ENCODE measurements at regions not wholly inside any gene's neighbourhood (a gene's known extent, or its start where the extent isn't known, plus 50 kb on each side); places are given as distances from the start of the nearest gene placed in this dataset.

DNA sequence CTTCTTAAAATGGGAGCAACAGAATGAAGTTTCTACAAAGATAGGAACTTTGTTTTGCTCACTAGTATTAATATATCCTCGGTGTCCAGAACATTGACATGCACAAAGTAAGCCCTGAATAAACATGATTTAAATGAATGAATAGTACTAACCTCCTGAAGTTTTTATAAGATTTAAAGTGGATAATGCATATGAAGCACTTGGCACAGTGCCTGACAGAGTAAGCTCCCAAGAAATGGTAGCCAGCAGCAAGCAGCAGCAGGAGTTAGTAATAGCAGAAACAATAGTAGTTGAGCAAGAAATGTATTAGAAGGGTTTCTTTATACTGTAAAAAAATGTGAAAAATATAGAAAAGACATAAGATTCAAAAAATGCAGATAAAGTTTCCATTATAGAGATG lies 258.1 kb upstream of the C1orf87 start:
- Histone ChIP-seq H3K36me3 (ENCODE audit: control insufficient read depth in 2 of 3, insufficient read depth in 3 of 3, low read length in 3 of 3) (no peaks in the 10 kb centered on the region), H3K9ac (ENCODE audit: low read length in 3 of 3) (no peak overlapping the region), H3K4me1 (ENCODE audit: control insufficient read depth in 2 of 3, insufficient read depth in 2 of 3, low read depth in 1 of 3, low read length in 3 of 3) (no peaks in the 10 kb centered on the region), H3K4me3 (ENCODE audit: low read length in 3 of 3) (no peak overlapping the region), H3K9me3 (ENCODE audit: control insufficient read depth in 2 of 3, insufficient read depth in 1 of 3, low read length in 3 of 3) (no peaks in the 10 kb centered on the region), H3K27ac (ENCODE audit: low read depth in 2 of 2, low read length in 2 of 2) (no peak overlapping the region), H3K27me3 (ENCODE audit: control insufficient read depth, insufficient read depth, low read length) (no peaks in the 10 kb centered on the region)
- TF ChIP-seq CTCF (IDR thresholded peaks at IDR 0.05; ENCODE audit: borderline replicate concordance, extremely low read depth, insufficient read depth), result no peak
- DNase-seq (no peak), FAIRE-seq (no peak)
- intact Hi-C loops (cut with DNase I), result no loop called here

- no peak for TF ChIP-seq CTCF (IDR thresholded peaks at IDR 0.05; ENCODE audit: borderline replicate concordance, extremely low read depth, insufficient read depth)
- no peak overlapping the region for H3K27ac ChIP-seq (ENCODE audit: low read depth in 2 of 2, low read length in 2 of 2)
Observed at GRCh38 chr1:60329651-60330050, 256.1 kb upstream of the C1orf87 start.

GRCh38 chr1:60311838-60312237 lies 238.3 kb upstream of the C1orf87 start:
- Histone ChIP-seq H3K9me3 (ENCODE audit: control insufficient read depth in 2 of 3, insufficient read depth in 1 of 3, low read length in 3 of 3) (no peaks in the 10 kb centered on the region), H3K4me1 (ENCODE audit: control insufficient read depth in 2 of 3, insufficient read depth in 2 of 3, low read depth in 1 of 3, low read length in 3 of 3) (no peaks in the 10 kb centered on the region), H3K36me3 (ENCODE audit: control insufficient read depth in 2 of 3, insufficient read depth in 3 of 3, low read length in 3 of 3) (no peaks in the 10 kb centered on the region), H3K27me3 (ENCODE audit: control insufficient read depth, insufficient read depth, low read length) (no peaks in the 10 kb centered on the region), H3K27ac (ENCODE audit: low read depth in 2 of 2, low read length in 2 of 2) (no peak overlapping the region), H3K9ac (ENCODE audit: low read length in 3 of 3) (no peak overlapping the region), H3K4me3 (ENCODE audit: low read length in 3 of 3) (no peak overlapping the region)
- FAIRE-seq, result no peak
- no peak for DNase-seq
- no peak for TF ChIP-seq CTCF (IDR thresholded peaks at IDR 0.05; ENCODE audit: borderline replicate concordance, extremely low read depth, insufficient read depth)
- intact Hi-C loops (cut with DNase I), result no loop called here

More at GRCh38 chr1:60329651-60330050, 256.1 kb upstream of the C1orf87 start:
- H3K4me3 ChIP-seq (ENCODE audit: low read length in 3 of 3), result no peak overlapping the region
- no peak overlapping the region for H3K9ac ChIP-seq (ENCODE audit: low read length in 3 of 3)
- DNase-seq (no peak), FAIRE-seq (no peak)
- H3K9me3 ChIP-seq (ENCODE audit: control insufficient read depth in 2 of 3, insufficient read depth in 1 of 3, low read length in 3 of 3), result no peaks in the 10 kb centered on the region
- H3K36me3 ChIP-seq (ENCODE audit: control insufficient read depth in 2 of 3, insufficient read depth in 3 of 3, low read length in 3 of 3), result no peaks in the 10 kb centered on the region
- H3K4me1 ChIP-seq (ENCODE audit: control insufficient read depth in 2 of 3, insufficient read depth in 2 of 3, low read depth in 1 of 3, low read length in 3 of 3), result no peaks in the 10 kb centered on the region
- intact Hi-C loops (cut with DNase I), result no loop called here
- no peaks in the 10 kb centered on the region for H3K27me3 ChIP-seq (ENCODE audit: control insufficient read depth, insufficient read depth, low read length)

DNA sequence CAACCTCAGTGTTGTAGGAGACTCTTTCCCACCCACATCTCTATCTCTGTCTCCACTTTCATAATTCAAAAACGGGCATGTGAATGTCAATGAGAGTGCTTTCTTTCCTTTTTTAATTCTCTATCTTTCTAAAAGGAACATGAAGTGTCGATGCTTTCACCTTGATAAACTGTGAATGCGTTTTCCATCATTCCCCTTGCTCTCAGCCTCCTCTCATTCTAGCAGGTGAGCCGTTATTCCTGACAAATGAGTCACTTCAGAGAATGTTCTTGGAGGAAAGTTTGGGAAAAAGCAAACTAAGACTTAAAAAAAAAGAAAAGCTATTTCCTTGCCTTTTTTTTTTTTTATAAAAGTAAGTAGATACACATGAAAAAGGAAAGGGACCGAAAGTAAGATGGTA lies 226.0 kb upstream of the C1orf87 start:
- intact Hi-C loops (cut with DNase I), result no loop called here
- DNase-seq (no peak), FAIRE-seq (no peak)
- Histone ChIP-seq H3K4me1 (ENCODE audit: control insufficient read depth in 2 of 3, insufficient read depth in 2 of 3, low read depth in 1 of 3, low read length in 3 of 3) (no peaks in the 10 kb centered on the region), H3K27me3 (ENCODE audit: control insufficient read depth, insufficient read depth, low read length) (no peaks in the 10 kb centered on the region), H3K27ac (ENCODE audit: low read depth in 2 of 2, low read length in 2 of 2) (no peak overlapping the region), H3K4me3 (ENCODE audit: low read length in 3 of 3) (no peak overlapping the region), H3K9me3 (ENCODE audit: control insufficient read depth in 2 of 3, insufficient read depth in 1 of 3, low read length in 3 of 3) (peaks cover 0 to 2% (median 0%) of the 10 kb centered on the region in 3 donors), H3K9ac (ENCODE audit: low read length in 3 of 3) (no peak overlapping the region), H3K36me3 (ENCODE audit: control insufficient read depth in 2 of 3, insufficient read depth in 3 of 3, low read length in 3 of 3) (no peaks in the 10 kb centered on the region)
- TF ChIP-seq CTCF (IDR thresholded peaks at IDR 0.05; ENCODE audit: borderline replicate concordance, extremely low read depth, insufficient read depth), result no peak
